OCI-LY7 (cell line): ENCODE measurements at regions not wholly inside any gene's neighbourhood (a gene's known extent, or its start where the extent isn't known, plus 50 kb on each side); places are given as distances from the start of the nearest gene placed in this dataset.

ENCODE experiments used
- BruUV-seq: library from RNA; stranded (reverse); fragments of 400-500 nt; replicated peaks from 2 replicates; lab custom pipeline; 2021; lab: Mats Ljungman, UMichigan
- CTCF ChIA-PET: fragments of 300-600 bp; sonication (Branson Sonifier 250); formaldehyde crosslinking; loops from one replicate; lab custom pipeline; 2022; ENCODE audit warnings: antibody characterized with exemption; ENCODE audit not compliant: unreplicated experiment; lab: Charles Lee
- POLR2A ChIA-PET: fragments of 300-600 bp; sonication (Branson Sonifier 250); formaldehyde crosslinking; loops from one replicate; lab custom pipeline; 2022; ENCODE audit warnings: antibody characterized with exemption; lab: Charles Lee
- DNase-seq: peaks from one replicate; pipeline ENCODE4 v3.0.0-alpha.2; 2015; ENCODE audit warnings: low spot score
- H2AFZ ChIP-seq: fragments of 200-600 bp; sonication (generic), shearing (Covaris generic); 2 replicates; pipeline ENCODE4 v1.6.1; 2014; ENCODE audit warnings: mild to moderate bottlenecking, antibody characterized with exemption, low read length, moderate library complexity
- H3K27ac ChIP-seq: fragments of 200-600 bp; sonication (generic); 2 replicates; pipeline ENCODE4 v1.5.1; 2014; ENCODE audit warnings: mixed run types, low read depth, mild to moderate bottlenecking, moderate library complexity, low read length, inconsistent platforms; ENCODE audit not compliant: poor library complexity, severe bottlenecking
- H3K36me3 ChIP-seq: fragments of 200-600 bp; sonication (generic); 2 replicates; pipeline ENCODE4 v1.6.1; 2014; ENCODE audit warnings: mild to moderate bottlenecking, antibody characterized with exemption, low read length, moderate library complexity, mixed read lengths; ENCODE audit not compliant: insufficient read depth
- H3K4me1 ChIP-seq: fragments of 200-600 bp; sonication (generic); 2 replicates; pipeline ENCODE4 v1.5.1; 2014; ENCODE audit warnings: mild to moderate bottlenecking, low read length; ENCODE audit not compliant: insufficient read depth, poor library complexity, severe bottlenecking
- H3K4me2 ChIP-seq: fragments of 200-600 bp; sonication (generic); 2 replicates; pipeline ENCODE4 v1.6.1; 2014; ENCODE audit warnings: mild to moderate bottlenecking, low read length
- H3K4me3 ChIP-seq: fragments of 200-600 bp; sonication (generic); 2 replicates; pipeline ENCODE4 v1.5.1; 2014; ENCODE audit warnings: mild to moderate bottlenecking, low read depth, low read length; ENCODE audit not compliant: poor library complexity, severe bottlenecking
- H3K79me2 ChIP-seq: fragments of 200-600 bp; sonication (generic); 2 replicates; pipeline ENCODE4 v1.6.1; 2016; ENCODE audit warnings: low read depth, mild to moderate bottlenecking, low read length, moderate library complexity, mixed read lengths; ENCODE audit not compliant: insufficient read depth
- H3K9me2 ChIP-seq: fragments of 200-600 bp; sonication (generic); 2 replicates; pipeline ENCODE4 v1.6.1; 2016; ENCODE audit warnings: mild to moderate bottlenecking, low read length, mixed read lengths; ENCODE audit not compliant: insufficient read depth
- H3K9me3 ChIP-seq: fragments of 200-600 bp; sonication (generic); 2 replicates; pipeline ENCODE4 v1.6.1; 2014; ENCODE audit warnings: mild to moderate bottlenecking, mixed run types, low read length, mixed read lengths
- H4K20me1 ChIP-seq: fragments of 200-600 bp; sonication (generic); 2 replicates; pipeline ENCODE4 v1.6.1; 2014; ENCODE audit warnings: mild to moderate bottlenecking, antibody characterized with exemption, low read length, moderate library complexity, mixed read lengths; ENCODE audit not compliant: insufficient read depth
- CTCF ChIP-seq: fragments of 200-600 bp; sonication (generic); conservative IDR thresholded peaks from 2 replicates; pipeline ENCODE4 v1.5.1; 2014; ENCODE audit warnings: mild to moderate bottlenecking, antibody characterized with exemption, low read length, moderate library complexity, mixed read lengths
- EZH2phosphoT487 ChIP-seq: fragments of 200-600 bp; sonication (generic); IDR thresholded peaks from 2 replicates; pipeline ENCODE4 v1.6.1; 2018; ENCODE audit warnings: low read depth, borderline replicate concordance, mild to moderate bottlenecking, mixed run types, antibody characterized with exemption, low read length, moderate library complexity, mixed read lengths
- intact Hi-C: fragments of 100-400 bp; cut with micrococcal nuclease; formaldehyde crosslinking; loops from one replicate; pipeline ENCODE4 v1.10.0; 2022; ENCODE audit not compliant: unreplicated experiment

- H3K79me2 ChIP-seq: no peaks in the 10 kb centered on the region
- no peak overlapping the region for H3K4me2 ChIP-seq
- no peak overlapping the region for H3K4me3 ChIP-seq
- H3K27ac ChIP-seq: no peak overlapping the region
- intact Hi-C loops: no loop called here
- H2AFZ ChIP-seq: no peak overlapping the region
- H3K9me3 ChIP-seq: no peaks in the 10 kb centered on the region
- H3K9me2 ChIP-seq: no peaks in the 10 kb centered on the region
- no peak for TF ChIP-seq CTCF
- H3K4me1 ChIP-seq: no peaks in the 10 kb centered on the region
- CTCF ChIA-PET: no interaction called here
- DNase-seq: no peak
- no peaks in the 10 kb centered on the region for H4K20me1 ChIP-seq
- H3K36me3 ChIP-seq: no peaks in the 10 kb centered on the region
- BruUV-seq: no TSS peak
- POLR2A ChIA-PET: no interaction called here
Observed at GRCh38 chr4:171348090-171348489, 465.1 kb upstream of the GALNTL6 start.

- no peaks in the 10 kb centered on the region for H3K9me3 ChIP-seq
- no peaks in the 10 kb centered on the region for H3K36me3 ChIP-seq
- no peak overlapping the region for H3K4me2 ChIP-seq
- intact Hi-C loops: no loop called here
- no peak overlapping the region for H2AFZ ChIP-seq
- ChIA-PET CTCF (no interaction called here), POLR2A (interaction anchor here (0.6 kb wide), 2 partner anchors 354 to 742 kb away, joined by 3 to 4 read pairs; no protein-coding TSS in a partner anchor)
- no peak overlapping the region for H3K4me3 ChIP-seq
- H3K79me2 ChIP-seq: no peaks in the 10 kb centered on the region
- DNase-seq: no peak
- H4K20me1 ChIP-seq: no peaks in the 10 kb centered on the region
- H3K4me1 ChIP-seq: no peaks in the 10 kb centered on the region
- H3K9me2 ChIP-seq: no peaks in the 10 kb centered on the region
- BruUV-seq: no TSS peak
- no peak for TF ChIP-seq CTCF
- no peak for TF ChIP-seq EZH2phosphoT487
- H3K27ac ChIP-seq: no peak overlapping the region
Observed at GRCh38 chr4:171342646-171343045, 470.6 kb upstream of the GALNTL6 start.

- Histone ChIP-seq H3K4me2 (no peak overlapping the region), H3K4me3 (no peak overlapping the region), H3K9me3 (no peaks in the 10 kb centered on the region), H4K20me1 (no peaks in the 10 kb centered on the region), H3K9me2 (no peaks in the 10 kb centered on the region), H3K4me1 (no peaks in the 10 kb centered on the region), H3K79me2 (no peaks in the 10 kb centered on the region), H3K36me3 (no peaks in the 10 kb centered on the region), H3K27ac (no peak overlapping the region), H2AFZ (no peak overlapping the region)
- ChIA-PET CTCF (no interaction called here), POLR2A (interaction anchor here (1.4 kb wide), 1 partner anchor 9 kb away, joined by 4 read pairs; no protein-coding TSS in a partner anchor)
- intact Hi-C loops: no loop called here
- no peak for TF ChIP-seq CTCF
- TF ChIP-seq EZH2phosphoT487: no peak
- BruUV-seq: no TSS peak
- DNase-seq: no peak
Observed at GRCh38 chr4:171340258-171340657, 472.9 kb upstream of the GALNTL6 start.
